HG03103 (cell line): ENCODE measurements at regions not wholly inside any gene's neighbourhood (a gene's known extent, or its start where the extent isn't known, plus 50 kb on each side); places are given as distances from the start of the nearest gene placed in this dataset.

ENCODE experiments used
- ATAC-seq: cut with Tn5 transposase; IDR thresholded peaks from one replicate; pipeline ENCODE4 v1.9.1; 2021; ENCODE audit warnings: low read depth; ENCODE audit not compliant: unreplicated experiment

- no peak for ATAC-seq
These were observed 301.3 kb upstream of the SKOR2 start for GRCh38 chr18:47552783-47553182.

- ATAC-seq = no peak
These were observed 299.2 kb upstream of the SKOR2 start for GRCh38 chr18:47550611-47551010.

GRCh38 chr18:47549021-47549540 lies 297.6 kb upstream of the SKOR2 start:
- no peak for ATAC-seq

GRCh38 chr18:47547539-47548202 lies 296.2 kb upstream of the SKOR2 start:
- ATAC-seq = no peak

- no peak for ATAC-seq
These were observed 294.2 kb upstream of the SKOR2 start for GRCh38 chr18:47545613-47546012.

GRCh38 chr18:47543080-47543479 lies 291.6 kb upstream of the SKOR2 start:
- ATAC-seq = no peak

GRCh38 chr18:47542551-47542950 lies 291.1 kb upstream of the SKOR2 start:
- no peak for ATAC-seq

GRCh38 chr18:47531717-47532116 lies 280.3 kb upstream of the SKOR2 start:
- no peak for ATAC-seq

- ATAC-seq = no peak
These were observed 279.2 kb upstream of the SKOR2 start for GRCh38 chr18:47530695-47531094.

GRCh38 chr18:47528343-47528742 lies 276.9 kb upstream of the SKOR2 start:
- no peak for ATAC-seq

GRCh38 chr18:47526147-47526546 lies 274.7 kb upstream of the SKOR2 start:
- no peak for ATAC-seq

GRCh38 chr18:47522359-47522758 lies 270.9 kb upstream of the SKOR2 start:
- no peak for ATAC-seq

- ATAC-seq = no peak
These were observed 268.8 kb upstream of the SKOR2 start for GRCh38 chr18:47520263-47520662.

- no peak for ATAC-seq
These were observed 268.2 kb upstream of the SKOR2 start for GRCh38 chr18:47519706-47520105.

GRCh38 chr18:47519277-47519676 lies 267.8 kb upstream of the SKOR2 start:
- no peak for ATAC-seq

- ATAC-seq = no peak
These were observed 262.2 kb upstream of the SKOR2 start for GRCh38 chr18:47513614-47514013.

- ATAC-seq = no peak
These were observed 261.4 kb upstream of the SKOR2 start for GRCh38 chr18:47512726-47513435.

- no peak for ATAC-seq
These were observed 260.6 kb upstream of the SKOR2 start for GRCh38 chr18:47512056-47512455.

- ATAC-seq = no peak
These were observed 259.4 kb upstream of the SKOR2 start for GRCh38 chr18:47510831-47511230.

- no peak for ATAC-seq
These were observed 256.2 kb upstream of the SKOR2 start for GRCh38 chr18:47507651-47508050.

- no peak for ATAC-seq
These were observed 255.4 kb upstream of the SKOR2 start for GRCh38 chr18:47506897-47507296.

GRCh38 chr18:47501946-47502345 lies 250.5 kb upstream of the SKOR2 start:
- ATAC-seq = no peak
